Spleen (tissue), 11 donors: ENCODE measurements at regions not wholly inside any gene's neighbourhood (a gene's known extent, or its start where the extent isn't known, plus 50 kb on each side); places are given as distances from the start of the nearest gene placed in this dataset.

ENCODE experiments used
- DNase-seq: peaks from one replicate; pipeline ENCODE4 v3.0.0-alpha.2; 2020
- H3K27ac ChIP-seq, 8 donors: fragments of 200-600 bp; sonication (generic) in 7 of 8; 1 replicate in 4 of 8; 2 replicates in 4 of 8; pipeline versions ENCODE4 v1.5.0 to v1.8.0; 2016 to 2021; ENCODE audit warnings: inconsistent platforms in 4 of 8, mild to moderate bottlenecking in 4 of 8, moderate library complexity in 1 of 8
- H3K27me3 ChIP-seq, 7 donors: fragments of 200-600 bp; sonication (generic) in 6 of 7; replicated peaks in 1 of 7; 1 replicate in 4 of 7; 2 replicates in 3 of 7; pipeline versions ENCODE4 v1.5.0 to v1.8.0; 2016 to 2021; ENCODE audit warnings: inconsistent platforms in 3 of 7, mild to moderate bottlenecking in 1 of 7
- H3K36me3 ChIP-seq, 6 donors: fragments of 200-600 bp; sonication (generic) in 5 of 6; 1 replicate in 4 of 6; 2 replicates in 2 of 6; pipeline versions ENCODE4 v1.5.0 to v1.8.0; 2016 to 2021; ENCODE audit warnings: inconsistent platforms in 2 of 6
- H3K4me1 ChIP-seq, 6 donors: fragments of 200-600 bp; sonication (generic) in 5 of 6; 1 replicate in 3 of 6; 2 replicates in 3 of 6; pipeline versions ENCODE4 v1.5.0 to v1.8.0; 2016 to 2021; ENCODE audit warnings: inconsistent platforms in 3 of 6
- H3K4me3 ChIP-seq, 8 donors: fragments of 200-600 bp; sonication (generic) in 7 of 8; 1 replicate in 4 of 8; 2 replicates in 4 of 8; pipeline versions ENCODE4 v1.5.0 to v1.8.0; 2016 to 2021; ENCODE audit warnings: inconsistent platforms in 4 of 8, mild to moderate bottlenecking in 4 of 8, moderate library complexity in 2 of 8
- H3K9me3 ChIP-seq, 8 donors: fragments of 200-600 bp; sonication (generic) in 7 of 8; 1 replicate in 4 of 8; 2 replicates in 4 of 8; pipeline versions ENCODE4 v1.5.0 to v1.8.0; 2016 to 2021; ENCODE audit warnings: inconsistent platforms in 4 of 8
- CTCF ChIP-seq, 11 experiments: fragments of 200-600 bp in 7 of 11; fragments of 450-650 bp in 4 of 11; sonication (generic) in 4 of 11; IDR thresholded peaks in 8 of 11; conservative IDR thresholded peaks in 3 of 11; 1 replicate in 7 of 11; 2 replicates in 4 of 11; pipeline versions ENCODE4 v1.4.0 to v1.8.0; 2016 to 2021; ENCODE audit warnings: antibody characterized with exemption in 11 of 11, inconsistent platforms in 4 of 11, mild to moderate bottlenecking in 1 of 11
- POLR2A ChIP-seq, 3 donors: fragments of 450-650 bp; IDR thresholded peaks; one replicate each; pipeline ENCODE4 v1.5.1; 2017; ENCODE audit warnings: antibody characterized with exemption in 3 of 3, mild to moderate bottlenecking in 1 of 3
- POLR2AphosphoS5 ChIP-seq, 3 donors: sonication (generic); formaldehyde crosslinking; IDR thresholded peaks; one replicate each; pipeline ENCODE4 v1.5.1; 2017; ENCODE audit warnings: antibody characterized with exemption in 3 of 3
- WGBS, 5 donors: extraction: QIAGEN DNeasy Blood & Tissue Kit in 3 of 5; methylation state at CpG; one replicate each; pipeline versions ENCODE4 v1.1.5 to v1.1.7; 2013 to 2018; 5-methylcytosine and 5-hydroxymethylcytosine counted together
- intact Hi-C: fragments of 100-400 bp; cut with DNase I; formaldehyde crosslinking; loops from one replicate; pipeline ENCODE4 v1.15.0; 2023; ENCODE audit warnings: low total_unique reads
- donor health status: healthy with polysubstance abuse.
- donor health status: DM: no; HTN: no; CAD: no; lungs with moderate emphysema.
- donor health status: DM: no; HTN: no; CAD: no.
- donor health status: Bipolar disorder and iron deficiency.
- donor health status: healthy.
- donor health status: DM: no; HTN: no; CAD: no.
- donor health status: DM: yes; HTN: yes; CAD: no.

- no peak for DNase-seq
- H3K27ac ChIP-seq, result no peak overlapping the region
- peaks cover 0 to under 1% (median 0%) of the 10 kb centered on the region in 8 donors for H3K9me3 ChIP-seq
- H3K4me1 ChIP-seq, result no peaks in the 10 kb centered on the region
- intact Hi-C loops, result no loop called here
- no peaks in the 10 kb centered on the region for H3K36me3 ChIP-seq
- H3K4me3 ChIP-seq, result no peak overlapping the region
- no peaks in the 10 kb centered on the region for H3K27me3 ChIP-seq
- TF ChIP-seq POLR2A (IDR thresholded peaks at IDR 0.05) (no peak), POLR2AphosphoS5 (IDR thresholded peaks at IDR 0.05) (no peak), CTCF (IDR thresholded peaks at IDR 0.05 in 8 of 11, conservative IDR thresholded peaks at IDR 0.05 in 3 of 11) (no peak)
- WGBS, 5 donors, result 87 to 99% (median 95%) methylated on average over 2 of the region's 2 CpGs
These were observed 158.6 kb upstream of the PARD3B start for GRCh38 chr2:204386668-204387067.

GRCh38 chr2:204389120-204389519, 156.2 kb upstream of the PARD3B start:
- intact Hi-C loops, result no loop called here
- 71 to 96% (median 88%) methylated on average over 1 of the region's 1 CpG for WGBS, 5 donors

GRCh38 chr2:204389856-204390255, 155.4 kb upstream of the PARD3B start:
- TF ChIP-seq POLR2AphosphoS5 (IDR thresholded peaks at IDR 0.05) (no peak), CTCF (IDR thresholded peaks at IDR 0.05 in 8 of 11, conservative IDR thresholded peaks at IDR 0.05 in 3 of 11) (no peak), POLR2A (IDR thresholded peaks at IDR 0.05) (no peak)
- H3K4me3 ChIP-seq, result no peak overlapping the region
- no peaks in the 10 kb centered on the region for H3K36me3 ChIP-seq
- no peaks in the 10 kb centered on the region for H3K4me1 ChIP-seq
- no peak overlapping the region for H3K27ac ChIP-seq
- WGBS, 5 donors, result 79 to 97% (median 87%) methylated on average over 1 of the region's 1 CpG
- intact Hi-C loops, result no loop called here
- no peak for DNase-seq
- H3K9me3 ChIP-seq, result no peaks in the 10 kb centered on the region
- no peaks in the 10 kb centered on the region for H3K27me3 ChIP-seq

More at GRCh38 chr2:204389120-204389519, 156.2 kb upstream of the PARD3B start:
- Histone ChIP-seq H3K27me3 (no peaks in the 10 kb centered on the region), H3K27ac (no peak overlapping the region), H3K4me1 (no peaks in the 10 kb centered on the region), H3K36me3 (no peaks in the 10 kb centered on the region), H3K9me3 (no peaks in the 10 kb centered on the region), H3K4me3 (no peak overlapping the region)
- TF ChIP-seq POLR2A (IDR thresholded peaks at IDR 0.05) (no peak), POLR2AphosphoS5 (IDR thresholded peaks at IDR 0.05) (no peak), CTCF (IDR thresholded peaks at IDR 0.05 in 8 of 11, conservative IDR thresholded peaks at IDR 0.05 in 3 of 11) (no peak)
- DNase-seq, result no peak

GRCh38 chr2:204395539-204395938, 149.7 kb upstream of the PARD3B start:
- H3K27ac ChIP-seq, result no peak overlapping the region
- H3K9me3 ChIP-seq, result no peaks in the 10 kb centered on the region
- intact Hi-C loops, result no loop called here
- 79 to 90% (median 84%) methylated on average over 4 of the region's 4 CpGs for WGBS, 5 donors
- H3K27me3 ChIP-seq, result no peaks in the 10 kb centered on the region
- no peaks in the 10 kb centered on the region for H3K36me3 ChIP-seq
- no peak for DNase-seq
- TF ChIP-seq CTCF (IDR thresholded peaks at IDR 0.05 in 8 of 11, conservative IDR thresholded peaks at IDR 0.05 in 3 of 11) (no peak), POLR2A (IDR thresholded peaks at IDR 0.05) (no peak), POLR2AphosphoS5 (IDR thresholded peaks at IDR 0.05) (no peak)
- no peak overlapping the region for H3K4me3 ChIP-seq
- no peaks in the 10 kb centered on the region for H3K4me1 ChIP-seq
